Ectodermal cell (in vitro differentiated cells): ENCODE measurements at regions not wholly inside any gene's neighbourhood (a gene's known extent, or its start where the extent isn't known, plus 50 kb on each side); places are given as distances from the start of the nearest gene placed in this dataset.

ENCODE experiments used
- H3K27ac ChIP-seq: 2 replicates; pipeline ENCODE4 v1.7.0; 2013; ENCODE audit warnings: mild to moderate bottlenecking, low read depth, low read length; ENCODE audit not compliant: insufficient read depth, poor library complexity, severe bottlenecking
- H3K27me3 ChIP-seq: 2 replicates; pipeline ENCODE4 v1.7.0; 2013; ENCODE audit warnings: mild to moderate bottlenecking, low read length; ENCODE audit not compliant: insufficient read depth, control insufficient read depth, poor library complexity, severe bottlenecking
- H3K36me3 ChIP-seq: one replicate; pipeline ENCODE4 v1.7.0; 2013; ENCODE audit warnings: low read length; ENCODE audit not compliant: control insufficient read depth, insufficient read depth
- H3K4me1 ChIP-seq: one replicate; pipeline ENCODE4 v1.7.0; 2013; ENCODE audit warnings: low read length; ENCODE audit not compliant: control insufficient read depth, insufficient read depth
- H3K4me3 ChIP-seq: 2 replicates; pipeline ENCODE4 v1.7.0; 2013; ENCODE audit warnings: low read depth, low read length, control low read depth; ENCODE audit not compliant: insufficient read depth
- H3K9me3 ChIP-seq: 2 replicates; pipeline ENCODE4 v1.7.0; 2013; ENCODE audit warnings: mild to moderate bottlenecking, low read length, moderate library complexity; ENCODE audit not compliant: control insufficient read depth
- WGBS, 2 experiments: methylation state at CpG; one replicate each; pipeline ENCODE4 v1.1.7; 2013; ENCODE audit warnings: missing lambda C conversion rate in 2 of 2; 5-methylcytosine and 5-hydroxymethylcytosine counted together

- H3K4me3 ChIP-seq = no peak overlapping the region
- H3K27ac ChIP-seq = no peak overlapping the region
- peaks cover 8% of the 10 kb centered on the region for H3K4me1 ChIP-seq
- H3K9me3 ChIP-seq = no peaks in the 10 kb centered on the region
- WGBS, 2 experiments = 94 to 95% methylated on average over 5 to 7 of the region's 7 CpGs
- no peaks in the 10 kb centered on the region for H3K36me3 ChIP-seq
- H3K27me3 ChIP-seq = no peaks in the 10 kb centered on the region
Observed at GRCh38 chr4:123749383-123749782, 352.8 kb downstream of the SPRY1 start.

DNA sequence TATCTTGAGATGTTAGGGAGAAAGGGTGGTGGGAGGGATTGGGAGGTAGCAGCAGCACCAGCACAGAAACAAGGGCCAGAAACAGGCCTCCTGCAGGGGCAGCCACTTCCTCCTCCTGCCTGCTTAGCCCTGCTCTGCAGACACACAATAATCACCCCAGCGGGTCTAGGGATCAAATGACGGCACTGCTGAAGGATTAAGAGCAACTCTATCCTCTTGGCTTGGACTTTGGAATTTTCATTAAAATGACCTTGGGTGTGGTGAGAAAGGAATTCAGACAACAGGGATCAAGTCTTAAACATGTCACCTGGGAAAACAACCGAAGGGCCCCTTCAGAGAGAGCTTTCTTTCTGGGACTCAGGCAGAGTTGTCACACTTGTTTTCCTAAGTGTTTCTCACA, 353.4 kb downstream of the SPRY1 start:
- Histone ChIP-seq H3K27ac (no peak overlapping the region), H3K27me3 (no peaks in the 10 kb centered on the region), H3K9me3 (no peaks in the 10 kb centered on the region), H3K36me3 (no peaks in the 10 kb centered on the region), H3K4me1 (peaks cover 2% of the 10 kb centered on the region), H3K4me3 (no peak overlapping the region)
- 20 to 37% methylated on average over 3 of the region's 3 CpGs for WGBS, 2 experiments

DNA sequence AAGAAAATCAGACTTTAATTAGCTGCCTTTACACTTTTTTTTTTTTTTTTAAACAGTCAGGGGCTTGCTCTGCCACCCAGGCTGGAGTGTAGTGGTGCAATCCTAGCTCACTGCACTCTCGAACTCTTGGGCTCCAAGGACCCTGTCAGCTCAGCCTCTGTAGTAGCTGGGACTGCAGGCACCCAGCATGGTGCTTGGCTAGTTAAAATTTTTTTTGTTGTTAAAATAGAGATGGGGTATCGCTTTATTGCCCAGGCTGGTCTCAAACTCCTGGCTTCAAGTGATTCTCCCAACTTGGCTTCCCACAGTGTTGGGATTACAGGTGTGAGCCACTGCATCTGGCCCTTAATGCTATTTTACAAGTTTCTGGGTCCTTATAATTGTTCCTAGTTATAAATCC, 359.1 kb downstream of the SPRY1 start:
- Histone ChIP-seq H3K4me3 (no peak overlapping the region), H3K27me3 (no peaks in the 10 kb centered on the region), H3K27ac (no peak overlapping the region), H3K9me3 (no peaks in the 10 kb centered on the region), H3K36me3 (no peaks in the 10 kb centered on the region), H3K4me1 (no peaks in the 10 kb centered on the region)
- WGBS, 2 experiments = 85 to 97% methylated on average over 2 of the region's 2 CpGs

- WGBS, 2 experiments = 74 to 90% methylated on average over 1 to 2 of the region's 2 CpGs
Observed at GRCh38 chr4:123767806-123768205, 371.2 kb downstream of the SPRY1 start.

GRCh38 chr4:123770884-123771283, 374.3 kb downstream of the SPRY1 start:
- WGBS, 2 experiments = 96 to 99% methylated on average over 3 of the region's 3 CpGs
- Histone ChIP-seq H3K27me3 (no peaks in the 10 kb centered on the region), H3K4me1 (no peaks in the 10 kb centered on the region), H3K36me3 (no peaks in the 10 kb centered on the region), H3K9me3 (no peaks in the 10 kb centered on the region), H3K27ac (no peak overlapping the region), H3K4me3 (no peak overlapping the region)

More at GRCh38 chr4:123767806-123768205, 371.2 kb downstream of the SPRY1 start:
- Histone ChIP-seq H3K36me3 (no peaks in the 10 kb centered on the region), H3K4me1 (no peaks in the 10 kb centered on the region), H3K4me3 (no peak overlapping the region), H3K27me3 (no peaks in the 10 kb centered on the region), H3K9me3 (no peaks in the 10 kb centered on the region), H3K27ac (no peak overlapping the region)

GRCh38 chr4:123776267-123776666, 379.7 kb downstream of the SPRY1 start:
- H3K36me3 ChIP-seq = no peaks in the 10 kb centered on the region
- no peaks in the 10 kb centered on the region for H3K4me1 ChIP-seq
- H3K4me3 ChIP-seq = no peak overlapping the region
- H3K27me3 ChIP-seq = no peaks in the 10 kb centered on the region
- no peak overlapping the region for H3K27ac ChIP-seq
- H3K9me3 ChIP-seq = no peaks in the 10 kb centered on the region
- WGBS, 2 experiments = 94 to 100% methylated on average over 1 of the region's 1 CpG

DNA sequence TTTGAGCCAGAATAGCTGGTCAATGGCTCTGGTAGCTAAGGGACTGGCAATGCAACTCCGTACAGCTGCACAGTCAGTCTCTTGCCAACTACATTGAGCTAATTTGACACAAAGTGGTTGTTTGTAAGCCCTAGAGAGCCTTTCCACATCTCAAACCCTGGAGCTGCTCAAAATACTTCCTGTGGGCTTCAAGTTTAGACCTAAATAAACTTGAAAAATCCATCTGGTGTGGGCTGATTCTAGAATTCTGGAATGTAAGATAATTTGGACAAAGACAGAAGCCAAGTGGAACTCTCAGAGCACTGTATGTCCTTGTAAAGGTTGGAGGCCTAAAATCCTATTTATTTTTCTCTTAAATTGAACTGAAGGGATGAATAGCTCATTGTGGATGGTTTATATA, 380.8 kb downstream of the SPRY1 start:
- Histone ChIP-seq H3K4me3 (no peak overlapping the region), H3K36me3 (no peaks in the 10 kb centered on the region), H3K27ac (no peak overlapping the region), H3K9me3 (no peaks in the 10 kb centered on the region), H3K27me3 (no peaks in the 10 kb centered on the region), H3K4me1 (no peaks in the 10 kb centered on the region)
- 91 to 95% methylated on average over 1 of the region's 1 CpG for WGBS, 2 experiments

- Histone ChIP-seq H3K27me3 (no peaks in the 10 kb centered on the region), H3K36me3 (no peaks in the 10 kb centered on the region), H3K4me1 (peaks cover 11% of the 10 kb centered on the region), H3K4me3 (no peak overlapping the region), H3K27ac (no peak overlapping the region), H3K9me3 (no peaks in the 10 kb centered on the region)
- WGBS, 2 experiments = 90 to 96% methylated on average over 2 to 3 of the region's 3 CpGs
Observed at GRCh38 chr4:123783151-123783790, 386.7 kb downstream of the SPRY1 start.

- Histone ChIP-seq H3K36me3 (no peaks in the 10 kb centered on the region), H3K9me3 (no peaks in the 10 kb centered on the region), H3K27ac (no peak overlapping the region), H3K4me1 (peaks cover 11% of the 10 kb centered on the region), H3K4me3 (no peak overlapping the region), H3K27me3 (no peaks in the 10 kb centered on the region)
Observed at GRCh38 chr4:123783921-123784320, 387.3 kb downstream of the SPRY1 start.

- H3K36me3 ChIP-seq = no peaks in the 10 kb centered on the region
- H3K4me3 ChIP-seq = no peak overlapping the region
- no peaks in the 10 kb centered on the region for H3K9me3 ChIP-seq
- H3K4me1 ChIP-seq = peaks cover 11% of the 10 kb centered on the region
- no peaks in the 10 kb centered on the region for H3K27me3 ChIP-seq
- no peak overlapping the region for H3K27ac ChIP-seq
Observed at GRCh38 chr4:123784626-123785025, 388.0 kb downstream of the SPRY1 start.

GRCh38 chr4:123785538-123785937, 388.9 kb downstream of the SPRY1 start:
- Histone ChIP-seq H3K9me3 (no peaks in the 10 kb centered on the region), H3K27me3 (no peaks in the 10 kb centered on the region), H3K27ac (no peak overlapping the region), H3K4me3 (no peak overlapping the region), H3K4me1 (peaks cover 11% of the 10 kb centered on the region), H3K36me3 (no peaks in the 10 kb centered on the region)
- 10 to 14% methylated on average over 3 of the region's 3 CpGs for WGBS, 2 experiments
